ENCODE measurements at regions not wholly inside any gene's neighbourhood (a gene's known extent, or its start where the extent isn't known, plus 50 kb on each side); places are given as distances from the start of the nearest gene placed in this dataset.

DNA sequence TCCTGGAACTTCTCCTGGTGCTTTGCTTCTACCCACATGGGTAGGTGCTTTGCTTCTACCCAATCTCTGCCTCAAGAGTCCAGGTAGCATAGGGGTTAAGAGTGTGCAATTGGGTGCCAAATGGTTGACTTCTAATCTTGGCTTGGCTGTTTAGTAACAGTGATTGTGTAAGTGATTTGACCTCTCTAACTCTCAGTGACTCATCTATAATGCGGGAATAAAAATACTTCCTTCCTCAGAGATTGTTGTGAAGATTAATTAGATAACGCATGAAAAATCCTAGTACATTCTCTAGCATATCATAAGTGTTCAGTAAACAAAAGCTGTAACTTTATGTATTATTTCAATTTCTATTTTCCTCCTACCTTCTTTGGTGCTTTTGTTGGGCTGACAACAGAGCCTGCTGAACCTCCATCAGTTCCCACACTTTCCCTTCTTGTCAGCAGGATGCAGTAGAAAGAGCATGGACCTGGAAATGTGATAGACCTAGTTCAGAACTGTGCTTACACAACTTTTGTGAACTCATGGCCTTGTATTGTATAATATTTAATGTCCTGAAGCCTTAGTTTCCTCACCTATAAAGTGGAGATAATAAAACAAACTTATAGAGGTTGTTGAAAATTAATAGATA lies 72.9 kb upstream of the SMIM36 start:
- DNase-seq (ENCODE audit: low read depth): no peak

DNA sequence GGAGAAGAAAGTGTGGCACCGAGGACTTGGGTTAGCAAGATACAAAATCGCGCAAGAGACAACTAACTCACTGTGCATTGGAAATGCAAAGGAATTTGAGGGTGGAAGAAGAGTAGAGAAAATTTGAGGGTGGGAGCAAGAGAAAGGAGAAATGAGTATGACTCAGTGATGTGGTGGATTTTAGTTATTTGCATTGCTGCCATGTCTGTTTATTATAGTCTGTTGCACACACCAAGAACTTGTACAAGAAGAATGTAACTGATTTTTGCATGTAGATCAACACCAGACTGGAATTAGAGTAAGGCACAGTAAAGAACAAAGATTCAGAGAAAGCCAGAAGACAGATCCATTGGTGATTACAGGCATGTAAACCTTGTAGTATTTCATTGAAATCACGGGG lies 71.6 kb upstream of the SMIM36 start:
- DNase-seq (ENCODE audit: low read depth): no peak

DNA sequence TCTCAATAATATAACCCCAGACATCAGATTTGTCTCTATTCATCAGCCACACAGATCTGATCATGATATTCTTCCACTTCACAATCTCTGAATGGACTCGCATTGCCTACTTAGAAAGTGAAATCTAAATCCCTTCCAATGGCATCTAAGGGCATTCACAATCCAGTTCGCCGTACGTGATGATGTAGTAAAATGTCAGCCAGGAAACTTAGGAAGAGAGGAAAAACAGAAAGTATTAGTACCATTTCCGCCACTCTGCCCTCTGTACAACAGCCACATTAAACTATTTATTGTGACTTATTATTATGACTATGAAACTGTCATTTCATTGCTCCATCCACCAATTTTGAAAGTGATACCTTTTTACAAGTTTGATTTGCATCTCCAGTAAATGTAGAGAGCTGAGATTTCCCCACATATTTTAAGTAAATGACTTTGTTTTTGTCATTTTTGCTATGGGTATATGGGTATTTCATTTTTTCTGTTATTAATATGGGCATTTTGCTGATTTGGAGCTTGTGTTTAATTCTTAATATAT lies 69.4 kb upstream of the SMIM36 start:
- no peak for DNase-seq (ENCODE audit: low read depth)

DNA sequence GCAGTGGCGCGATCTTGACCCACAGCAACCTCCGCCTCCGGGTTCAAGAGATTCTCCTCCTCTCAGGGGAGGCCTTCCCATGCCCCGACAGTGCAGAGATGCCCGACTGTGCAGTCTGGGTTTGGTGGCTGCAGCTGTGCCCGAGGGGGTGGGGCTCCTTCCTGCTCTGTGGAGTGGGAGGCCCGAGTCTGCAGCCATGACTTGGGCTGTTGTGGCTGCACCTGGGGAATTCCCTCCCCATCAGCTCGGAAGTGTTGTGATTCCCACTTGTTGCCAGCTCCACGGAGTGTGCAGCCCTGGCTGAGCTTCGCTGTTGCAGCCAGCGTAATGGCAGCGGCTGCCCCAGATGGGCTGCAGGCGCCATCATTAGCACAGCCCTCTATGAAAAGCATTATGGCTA lies 66.4 kb upstream of the SMIM36 start:
- no peak for DNase-seq (ENCODE audit: low read depth)

DNA sequence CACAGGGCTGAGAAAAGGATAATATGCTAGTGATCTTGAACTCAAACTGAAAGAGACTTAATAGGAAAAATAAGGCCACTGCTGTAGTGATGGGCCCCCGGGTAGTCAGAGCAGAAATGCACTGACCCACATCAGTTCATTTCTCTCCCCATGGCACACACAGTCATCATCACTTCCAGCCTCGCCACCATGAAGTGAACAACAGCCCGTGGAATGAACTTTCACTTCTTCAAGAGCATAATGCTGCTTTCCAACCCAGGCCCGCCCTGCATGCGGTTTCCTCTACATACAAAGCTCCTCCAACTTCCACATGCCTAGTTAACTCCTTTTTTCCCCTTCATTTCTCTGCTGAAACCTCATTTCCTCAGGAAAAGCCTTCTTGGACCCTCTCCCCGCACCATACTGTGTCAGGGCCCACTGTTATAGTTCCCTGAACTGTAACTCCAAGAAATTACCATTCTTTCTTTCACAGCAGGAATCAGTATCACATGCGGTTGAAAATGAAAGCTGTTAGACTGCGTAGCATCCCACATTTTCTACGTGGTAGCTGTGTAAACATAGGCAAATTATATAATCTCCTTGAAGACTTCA lies 65.8 kb upstream of the SMIM36 start:
- no peak for DNase-seq (ENCODE audit: low read depth)

DNA sequence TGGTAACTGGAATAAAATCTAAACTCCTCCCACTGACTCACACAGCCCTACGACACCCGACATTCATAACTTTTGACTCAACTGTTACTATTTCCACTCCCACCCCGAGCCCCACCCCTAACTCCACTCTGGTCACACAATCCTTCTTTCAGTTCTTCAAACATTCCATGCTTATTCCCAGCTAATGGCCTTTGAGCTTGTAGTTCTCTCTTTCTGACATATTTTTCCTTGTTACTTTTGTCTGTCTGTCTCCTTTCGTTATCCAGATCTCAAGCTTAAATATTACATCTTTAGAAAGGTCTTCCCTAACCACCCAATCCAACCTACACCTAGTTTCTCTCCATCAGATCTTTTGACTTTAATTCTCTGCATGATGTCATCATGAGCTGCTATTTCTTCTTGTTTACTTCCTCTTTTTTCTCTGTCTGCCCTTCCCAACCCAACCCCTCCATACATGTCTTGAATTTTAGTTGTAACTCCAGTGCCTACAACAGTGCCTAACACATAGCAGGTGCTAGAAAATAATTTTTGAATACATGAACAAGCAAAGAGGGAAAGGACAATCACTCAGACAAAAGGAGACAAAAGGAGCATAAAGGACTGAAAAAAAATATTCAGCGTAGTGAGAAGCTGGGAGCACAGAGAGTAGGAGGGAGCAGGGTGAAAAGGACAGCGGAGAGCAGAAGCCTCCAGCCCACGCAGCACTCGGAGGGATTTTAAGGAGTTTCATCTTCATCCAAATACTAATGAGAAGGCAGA lies 65.2 kb upstream of the SMIM36 start:
- no peak for DNase-seq (ENCODE audit: low read depth)

DNA sequence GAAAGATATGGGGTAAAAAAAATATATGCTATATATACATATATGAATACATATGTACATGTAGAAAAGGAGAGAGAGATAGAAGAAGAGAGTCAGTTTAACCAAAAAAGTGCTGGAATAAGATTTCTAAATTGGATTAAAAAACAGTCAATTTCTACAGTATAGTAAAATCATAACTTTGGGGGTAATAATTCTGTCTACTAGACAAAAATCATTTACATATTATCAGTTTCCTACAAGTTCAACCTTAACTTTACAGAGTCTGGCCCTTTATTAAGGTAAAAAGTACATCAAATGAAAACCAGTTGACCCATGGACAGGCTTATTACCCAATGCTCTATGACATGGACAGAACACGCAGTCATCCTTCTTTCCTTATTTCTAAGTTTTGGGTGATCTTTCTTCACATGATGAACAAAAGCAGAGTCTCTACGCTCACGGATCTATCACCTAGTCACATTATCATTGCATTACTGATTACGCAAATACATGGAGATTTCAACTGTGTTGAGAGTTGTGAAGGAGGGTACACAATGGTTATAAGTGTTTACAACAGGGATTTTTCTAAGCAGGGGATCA lies 63.9 kb upstream of the SMIM36 start:
- DNase-seq (ENCODE audit: low read depth): no peak

DNA sequence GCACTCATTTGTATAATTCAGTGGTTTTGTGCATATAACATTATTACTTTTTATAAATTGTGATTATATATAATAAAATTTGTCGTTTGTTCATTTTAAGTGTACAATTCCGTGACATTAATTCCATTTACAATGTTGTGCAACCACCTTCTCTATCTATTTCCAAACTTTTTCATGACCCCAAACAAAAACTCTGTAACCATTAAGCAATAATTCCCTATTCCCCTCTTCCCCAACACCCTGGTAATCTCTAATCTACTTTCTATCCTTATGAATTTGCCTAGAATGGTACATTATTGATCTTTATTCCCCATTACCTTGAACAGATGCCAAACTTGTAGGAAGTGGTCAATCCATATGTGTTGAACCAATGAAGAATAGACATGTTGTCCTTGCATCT lies 61.3 kb upstream of the SMIM36 start:
- no peak for DNase-seq (ENCODE audit: low read depth)

DNA sequence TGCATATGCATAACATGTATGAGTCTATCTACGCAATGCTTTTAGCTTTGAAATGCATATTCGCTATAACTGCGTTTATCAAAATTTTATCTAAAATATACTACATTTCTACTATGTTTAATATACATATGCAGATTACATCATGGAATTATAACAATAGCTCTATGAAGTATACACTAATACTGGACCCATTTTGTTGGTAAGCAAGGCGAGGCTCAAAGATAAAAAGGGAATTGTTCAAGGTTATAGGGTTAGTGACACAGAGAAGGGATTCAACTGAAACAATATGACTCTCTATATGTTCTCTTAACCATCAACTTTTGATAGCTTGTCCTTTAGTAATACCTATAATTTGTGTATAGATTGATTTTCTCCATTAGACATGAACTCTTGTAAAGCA lies 60.9 kb upstream of the SMIM36 start:
- DNase-seq (ENCODE audit: low read depth): no peak

DNA sequence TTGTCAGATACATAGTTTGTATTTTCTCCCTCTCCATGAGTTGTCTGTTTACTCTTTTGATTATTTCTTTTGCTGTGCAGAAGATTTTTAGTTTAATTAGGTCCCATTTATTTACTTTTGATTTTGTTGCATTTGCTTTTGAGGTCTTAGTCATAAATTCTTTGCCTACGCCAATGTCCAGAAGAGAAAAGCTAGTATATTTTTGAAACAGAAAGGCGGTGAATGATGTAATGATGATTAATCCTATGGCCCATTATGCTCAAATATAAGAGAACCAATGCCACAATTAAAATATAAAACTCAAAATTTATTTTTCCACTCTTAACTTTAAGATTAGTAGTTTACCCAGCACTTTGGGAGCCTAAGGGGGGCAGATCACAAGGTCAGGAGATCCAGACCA lies 59.8 kb upstream of the SMIM36 start:
- DNase-seq (ENCODE audit: low read depth): no peak

DNA sequence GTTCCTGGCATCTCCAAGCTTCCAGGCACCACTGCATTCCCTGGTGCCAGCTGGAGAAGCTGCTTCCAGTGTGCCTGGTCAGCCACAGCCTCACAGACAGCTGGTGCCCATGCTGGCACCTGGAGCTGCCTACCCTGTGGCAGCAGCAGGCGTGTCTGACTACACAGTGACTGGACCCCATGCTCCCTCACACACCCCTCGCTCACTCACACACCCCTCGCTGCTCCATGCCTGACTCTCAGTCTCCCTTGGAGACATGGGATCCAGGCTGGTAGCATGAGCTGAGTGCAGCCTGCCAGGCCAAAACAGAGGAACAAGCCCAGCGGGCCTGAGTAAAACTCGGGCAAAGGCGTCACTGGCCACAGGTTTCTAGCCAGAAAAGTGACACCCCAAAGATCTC lies 59.1 kb upstream of the SMIM36 start:
- no peak for DNase-seq (ENCODE audit: low read depth)

DNA sequence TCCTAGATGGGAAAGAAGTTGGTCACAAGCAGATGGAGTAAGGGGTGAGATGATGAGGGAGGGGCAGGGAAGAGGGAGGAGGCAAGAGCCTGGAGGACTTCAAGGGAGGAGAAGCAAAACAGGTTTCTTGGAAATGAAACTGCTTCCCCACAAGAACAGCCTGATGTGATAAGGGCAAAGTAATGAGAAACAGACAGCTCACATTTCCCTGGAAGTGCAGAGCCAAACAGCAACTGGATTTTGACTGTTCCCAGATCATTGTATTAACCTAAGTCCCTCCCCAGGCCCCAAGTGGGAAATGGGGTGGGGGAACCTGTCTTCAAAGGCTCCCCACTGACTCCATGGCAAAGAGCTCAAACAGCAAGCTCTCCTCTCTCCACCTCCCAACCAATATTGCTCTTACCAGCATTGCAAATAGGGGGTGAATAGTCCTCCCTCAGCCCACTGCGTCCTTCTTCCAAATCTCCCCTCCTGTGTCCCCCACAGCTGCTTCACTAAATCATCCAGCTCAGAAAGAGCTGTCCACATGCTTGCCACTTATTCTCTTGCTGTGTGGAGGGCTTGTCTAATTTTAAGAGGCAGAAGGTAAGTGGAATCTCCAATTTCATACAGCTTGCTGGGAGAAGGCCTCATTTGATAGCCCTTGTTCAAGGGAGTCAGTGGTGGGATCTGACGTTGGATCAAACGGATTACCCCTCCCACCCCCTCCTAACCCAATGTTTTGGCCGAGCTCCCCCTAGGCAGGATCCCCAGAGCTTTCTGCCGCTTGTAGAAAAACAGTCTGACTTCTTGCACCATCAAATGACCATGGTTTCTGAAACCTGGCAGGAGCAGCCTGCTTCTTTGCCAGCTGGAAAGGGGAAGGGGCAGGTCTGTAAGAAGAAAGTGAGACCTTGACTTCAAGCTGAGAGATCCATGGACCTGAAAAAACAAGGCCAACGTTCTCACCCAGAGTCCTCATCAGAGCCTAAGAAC lies 56.3 kb upstream of the SMIM36 start:
- DNase-seq (ENCODE audit: low read depth): no peak

DNA sequence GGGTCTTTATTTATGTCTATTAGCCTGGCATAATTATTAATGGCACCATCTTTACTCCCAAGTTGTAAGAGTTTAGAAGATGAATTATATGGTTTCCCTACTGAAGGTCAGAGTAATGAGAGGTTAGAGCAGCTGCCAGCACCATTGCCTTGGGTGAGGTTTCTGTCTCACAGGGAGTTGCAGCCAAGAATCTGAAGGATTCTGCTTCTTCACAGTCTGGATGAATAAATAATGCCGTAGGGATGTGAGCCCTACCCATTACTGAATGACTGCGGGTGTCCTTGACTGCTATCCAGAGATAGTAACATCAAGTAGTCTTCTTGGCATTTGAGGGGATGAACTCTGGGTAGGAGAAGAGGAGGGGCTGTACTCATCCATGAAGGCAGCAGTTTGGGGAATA lies 52.8 kb upstream of the SMIM36 start:
- no peak for DNase-seq (ENCODE audit: low read depth)

DNA sequence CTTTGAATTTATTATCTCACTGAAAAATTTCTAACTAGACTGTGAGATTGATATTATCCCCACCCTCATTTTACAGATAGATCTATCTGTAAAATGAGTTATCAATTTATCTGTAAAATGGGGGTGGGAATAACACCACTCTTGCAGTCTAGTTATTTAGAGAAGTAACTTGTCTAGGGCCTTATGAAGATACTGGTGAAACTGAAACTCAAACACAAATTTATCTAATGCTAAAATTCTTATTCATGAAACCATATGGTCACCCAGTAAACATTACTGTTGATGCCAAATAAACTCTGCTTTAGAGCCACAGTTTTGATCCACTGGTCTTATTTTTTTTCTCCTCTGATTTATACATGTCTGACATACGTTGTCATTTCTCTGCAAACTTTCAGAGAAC lies 52.1 kb upstream of the SMIM36 start:
- no peak for DNase-seq (ENCODE audit: low read depth)

DNA sequence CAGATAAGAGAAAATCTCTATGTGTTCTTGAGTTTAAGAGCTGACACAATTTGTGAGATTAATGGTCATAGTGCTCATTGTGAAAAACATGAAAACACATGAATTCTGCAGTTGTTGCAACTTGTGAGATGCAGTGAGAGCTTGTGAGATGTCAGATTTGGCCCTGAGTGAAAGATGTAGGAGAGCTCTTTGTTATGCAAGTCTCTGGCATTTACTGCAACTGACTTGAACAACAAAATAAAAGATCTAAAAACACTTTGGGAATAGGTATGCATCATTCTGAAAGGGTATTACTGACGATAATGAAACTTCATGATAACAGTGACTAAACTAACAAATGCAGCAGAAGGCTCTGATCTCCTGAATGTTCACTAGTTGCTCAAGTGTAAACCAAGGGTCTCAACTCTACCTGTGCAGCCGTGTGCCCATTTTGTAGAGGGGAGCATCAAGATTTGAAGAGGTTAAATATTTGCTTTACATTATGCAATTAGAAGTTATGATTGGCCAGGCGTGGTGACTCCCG lies 50.8 kb upstream of the SMIM36 start:
- no peak for DNase-seq (ENCODE audit: low read depth)

DNA sequence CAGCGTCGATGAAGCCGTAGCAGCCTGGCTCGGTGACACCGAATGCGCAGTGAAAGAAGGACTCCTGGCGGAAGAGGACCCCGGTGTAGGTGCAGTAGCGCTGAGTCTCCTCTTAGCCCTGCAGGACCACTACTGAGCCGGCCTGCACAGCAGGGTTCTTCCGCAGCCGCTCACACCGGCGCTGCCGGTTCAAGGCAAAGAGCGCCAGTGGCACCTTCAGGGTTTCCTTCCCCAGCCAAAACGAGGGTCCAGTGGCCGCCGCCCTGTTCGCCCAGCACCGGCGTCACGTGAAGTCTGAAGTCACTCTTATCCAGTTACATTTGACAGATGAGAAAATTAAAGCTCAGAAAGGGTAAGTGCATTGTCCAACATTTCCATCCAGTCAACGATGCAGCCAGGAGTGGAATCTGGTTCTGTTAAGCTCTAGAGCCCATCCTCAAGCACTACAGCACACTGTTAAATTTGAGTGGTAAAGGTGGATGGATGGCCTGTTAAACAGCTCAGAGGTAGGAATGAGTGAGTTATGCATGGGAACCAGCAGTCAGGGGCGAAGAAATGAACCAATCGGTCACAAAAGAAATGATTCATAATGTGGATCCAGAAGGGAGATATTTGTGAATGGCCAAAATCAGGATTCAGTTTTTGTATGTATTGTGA lies 50.2 kb upstream of the SMIM36 start:
- no peak for DNase-seq (ENCODE audit: low read depth)
